Nucleus accumbens (tissue), 56 donors: ENCODE measurements at regions not wholly inside any gene's neighbourhood (a gene's known extent, or its start where the extent isn't known, plus 50 kb on each side); places are given as distances from the start of the nearest gene placed in this dataset.
"Not testable (repeated sequence)": the region's sequence is repeated elsewhere in the genome, so short reads cannot be mapped to it uniquely, and the experiment has no call there.

Source experiments
- DNase-seq, 56 donors: peaks; one replicate each; lab custom pipeline; 2025; lab: John Stamatoyannopoulos, UW

DNA sequence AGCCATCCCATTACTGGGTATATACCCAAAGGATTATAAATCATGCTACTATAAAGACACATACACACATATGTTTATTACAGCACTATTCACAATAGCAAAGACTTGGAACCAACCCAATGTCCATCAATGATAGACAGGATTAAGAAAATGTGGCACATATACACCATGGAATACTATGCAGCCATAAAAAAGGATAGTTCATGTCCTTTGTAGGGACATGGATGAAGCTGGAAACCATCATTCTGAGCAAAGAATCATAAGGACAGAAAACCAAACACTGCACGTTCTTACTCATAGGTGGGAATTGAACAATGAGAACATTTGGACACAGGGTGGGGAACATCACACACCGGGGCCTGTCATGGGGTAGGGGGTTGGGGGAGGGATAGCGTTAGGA is 60.3 kb upstream of the NMU start:
- not testable (repeated sequence) for DNase-seq

- no peak for DNase-seq
Measured at GRCh38 chr4:55706541-55706940, 70.4 kb upstream of the NMU start.

- no peak for DNase-seq
Measured at GRCh38 chr4:55707507-55707906, 71.4 kb upstream of the NMU start.

DNA sequence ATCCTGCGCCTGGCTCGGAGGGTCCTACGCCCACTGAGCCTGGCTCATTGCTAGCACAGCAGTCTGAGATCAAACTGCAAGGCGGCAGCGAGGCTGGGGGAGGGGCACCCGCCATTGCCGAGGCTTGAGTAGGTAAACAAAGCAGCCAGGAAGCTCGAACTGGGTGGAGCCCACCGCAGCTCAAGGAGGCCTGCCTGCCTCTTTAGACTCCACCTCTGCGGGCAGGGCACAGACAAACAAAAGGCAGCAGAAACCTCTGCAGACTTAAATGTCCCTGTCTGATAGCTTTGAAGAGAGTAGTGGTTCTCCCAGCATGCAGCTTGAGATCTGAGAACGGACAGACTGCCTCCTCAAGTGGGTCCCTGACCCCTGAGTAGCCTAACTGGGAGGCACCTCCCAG is 71.9 kb upstream of the NMU start:
- DNase-seq = not testable (repeated sequence)

DNA sequence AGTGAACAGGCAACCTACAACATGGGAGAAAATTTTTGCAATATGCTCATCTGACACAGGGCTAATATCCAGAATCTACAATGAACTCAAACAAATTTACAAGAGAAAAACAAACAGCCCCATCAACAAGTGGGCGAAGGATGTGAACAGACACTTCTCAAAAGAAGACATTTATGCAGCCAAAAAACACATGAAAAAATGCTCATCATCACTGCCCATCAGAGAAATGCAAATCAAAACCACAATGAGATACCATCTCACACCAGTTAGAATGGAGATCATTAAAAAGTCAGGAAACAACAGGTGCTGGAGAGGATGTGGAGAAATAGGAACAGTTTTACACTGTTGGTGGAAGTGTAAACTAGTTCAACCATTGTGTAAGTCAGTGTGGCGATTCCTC is 76.7 kb upstream of the NMU start:
- not testable (repeated sequence) for DNase-seq

DNA sequence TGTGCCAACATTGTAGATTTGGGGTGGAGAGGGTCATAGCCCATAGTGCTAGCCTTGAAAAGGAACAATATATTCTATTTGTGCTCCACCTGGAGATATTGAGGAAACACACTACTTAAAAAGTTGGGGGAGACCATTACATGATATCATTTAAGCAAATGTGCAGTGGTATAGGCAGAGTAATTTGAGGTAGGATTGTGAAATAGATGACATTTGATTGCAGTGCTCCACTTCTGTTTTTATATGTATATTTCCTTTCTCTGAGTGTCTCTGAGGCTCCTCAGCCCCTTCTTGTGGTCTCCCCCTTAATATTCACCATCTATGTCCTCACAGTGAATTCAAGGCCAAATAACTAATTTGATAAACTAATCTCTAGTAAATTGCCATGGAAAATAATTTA is 85.6 kb upstream of the NMU start:
- no peak for DNase-seq

DNA sequence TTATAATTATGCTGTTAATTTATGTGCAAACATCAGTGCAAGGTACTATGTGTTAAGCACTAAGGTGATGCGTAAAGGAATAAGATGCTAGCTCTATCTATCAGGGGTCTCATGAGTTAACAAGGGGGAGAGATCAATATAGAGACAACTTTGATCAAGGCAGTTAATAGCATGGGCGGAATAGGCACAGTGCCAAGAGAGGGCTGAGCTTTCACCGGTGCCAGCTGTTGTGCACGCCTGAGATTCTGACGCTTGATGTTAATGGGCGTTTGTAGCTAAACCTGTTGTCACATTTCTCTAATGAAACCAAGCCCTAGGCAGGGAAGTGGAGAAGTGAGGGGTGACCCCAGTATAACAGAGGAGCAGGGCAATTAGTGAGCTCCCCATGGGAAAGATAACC is 86.0 kb upstream of the NMU start:
- no peak for DNase-seq

- no peak for DNase-seq
Measured at GRCh38 chr4:55723403-55723802, 87.3 kb upstream of the NMU start.

DNA sequence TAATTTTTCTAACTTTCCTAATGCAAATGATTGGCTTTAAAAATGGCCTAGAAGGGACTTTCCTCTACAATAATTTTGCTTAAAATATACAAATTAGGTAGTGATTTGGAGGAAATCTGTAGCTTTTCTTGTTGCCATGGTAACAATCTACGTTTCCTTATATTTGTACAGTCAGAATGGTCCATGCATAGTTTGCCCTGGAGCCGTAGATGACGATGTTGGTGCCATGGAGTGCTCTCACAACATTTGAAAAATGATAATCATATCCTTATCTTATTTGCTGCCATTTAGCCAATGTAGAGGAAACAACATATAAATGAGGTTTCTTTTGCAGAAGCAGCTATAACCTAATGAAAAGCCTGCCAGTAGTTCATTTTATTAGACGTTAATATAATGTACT is 89.0 kb upstream of the NMU start:
- no peak for DNase-seq

DNA sequence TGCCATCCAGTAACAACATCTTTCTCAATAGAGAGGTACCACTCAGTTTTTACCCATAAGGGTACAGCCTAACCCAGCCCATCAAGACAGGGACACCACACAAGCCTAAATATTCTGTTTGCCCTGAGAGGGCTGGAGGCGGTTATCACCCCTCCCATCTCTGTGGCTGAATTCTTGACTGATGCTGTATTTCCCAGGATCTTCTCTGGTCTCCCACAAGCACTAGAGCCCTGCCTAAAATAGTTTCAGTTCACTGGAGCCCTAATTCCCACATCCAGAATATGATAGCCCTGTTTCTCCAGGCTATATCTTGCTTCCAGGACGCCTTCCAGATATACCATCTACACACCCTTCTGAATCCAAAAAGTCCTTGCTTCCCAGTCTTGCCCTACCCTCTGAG is 91.6 kb upstream of the NMU start:
- DNase-seq = no peak

- no peak for DNase-seq
Measured at GRCh38 chr4:55729351-55730279, 90.0 kb upstream of the EXOC1L start.

DNA sequence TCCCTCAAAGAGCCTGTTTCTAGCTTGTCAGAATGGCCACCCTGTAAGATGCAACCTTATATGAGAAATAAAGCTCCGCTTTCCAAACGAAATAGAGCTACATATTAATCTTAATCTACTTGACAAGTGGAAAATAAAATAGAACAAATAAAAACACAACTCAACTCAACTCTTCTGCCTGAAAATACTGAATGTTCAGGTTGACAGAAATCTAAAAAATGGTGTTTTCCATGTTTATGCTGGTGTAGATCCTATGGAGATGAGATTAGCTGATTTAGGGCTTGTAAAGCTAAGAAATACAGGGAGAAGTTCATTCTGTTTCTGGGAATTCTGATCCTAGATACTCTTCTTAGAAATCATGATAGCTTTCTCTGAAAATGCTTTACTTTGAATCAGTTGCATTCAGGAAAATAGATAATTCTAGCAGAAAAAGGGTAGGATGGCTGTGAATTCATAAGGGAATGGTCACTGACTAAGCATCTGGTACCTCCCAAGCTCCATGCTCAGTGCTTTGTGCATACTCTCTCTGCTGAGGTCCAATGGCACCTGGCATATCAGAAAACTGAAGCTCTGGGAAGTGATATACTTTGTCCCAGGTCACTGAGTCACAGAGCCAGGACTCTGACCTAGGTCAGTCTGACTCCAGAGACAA is 89.2 kb upstream of the EXOC1L start:
- DNase-seq = no peak

DNA sequence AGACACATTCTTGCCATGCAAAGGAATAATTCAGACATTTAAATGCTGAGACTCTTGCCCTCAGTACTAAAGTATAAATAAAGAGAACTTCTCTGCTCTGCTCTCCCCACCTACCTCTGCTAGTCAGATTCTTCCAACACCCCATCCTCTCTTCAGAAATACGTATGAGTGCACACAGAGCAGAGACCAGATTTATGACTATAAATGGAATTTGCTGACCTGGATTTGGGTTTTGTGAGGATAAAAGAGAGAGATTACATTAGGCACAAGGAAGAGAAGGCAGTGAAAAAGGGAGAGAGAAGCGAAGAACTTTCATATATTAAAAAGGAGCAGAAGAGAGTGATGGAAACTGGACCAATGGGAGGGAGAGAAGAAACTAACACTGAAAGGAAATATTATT is 87.6 kb upstream of the EXOC1L start:
- DNase-seq = no peak

GRCh38 chr4:55732864-55733263 is 86.7 kb upstream of the EXOC1L start:
- no peak for DNase-seq

- no peak for DNase-seq
Measured at GRCh38 chr4:55733932-55734331, 85.7 kb upstream of the EXOC1L start.

DNA sequence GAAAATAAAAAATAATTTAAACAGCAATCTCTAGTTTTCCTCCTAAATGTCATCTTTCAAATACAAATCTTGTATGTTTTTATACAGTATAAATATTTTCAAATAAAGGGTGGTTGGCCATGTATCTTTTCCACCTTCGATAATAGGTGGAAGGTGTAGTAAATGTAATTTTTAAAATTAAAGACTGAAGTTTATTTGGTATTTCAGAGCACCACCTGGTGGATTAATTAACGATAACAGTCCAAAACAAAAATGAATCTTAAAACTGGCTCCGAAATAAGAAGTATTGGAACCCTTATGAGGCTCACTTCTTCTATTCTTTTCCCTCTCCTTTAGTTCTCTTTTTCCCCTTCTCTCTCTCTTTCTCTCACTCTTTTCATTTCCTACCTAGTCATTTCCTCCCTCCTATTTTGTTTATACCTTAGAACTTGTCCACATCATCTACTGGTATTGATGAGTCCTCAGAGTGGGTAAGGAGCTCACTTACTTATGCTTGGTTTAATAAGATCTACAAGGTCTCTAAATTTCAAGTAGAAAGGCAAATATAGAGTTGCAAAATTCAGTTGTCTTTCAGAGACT is 82.9 kb upstream of the EXOC1L start:
- no peak for DNase-seq

- peak in 1 of 56 donors; percentile 1 for DNase-seq
Measured at GRCh38 chr4:55742655-55743202, 76.9 kb upstream of the EXOC1L start.

- no peak for DNase-seq
Measured at GRCh38 chr4:55744369-55744768, 75.2 kb upstream of the EXOC1L start.

DNA sequence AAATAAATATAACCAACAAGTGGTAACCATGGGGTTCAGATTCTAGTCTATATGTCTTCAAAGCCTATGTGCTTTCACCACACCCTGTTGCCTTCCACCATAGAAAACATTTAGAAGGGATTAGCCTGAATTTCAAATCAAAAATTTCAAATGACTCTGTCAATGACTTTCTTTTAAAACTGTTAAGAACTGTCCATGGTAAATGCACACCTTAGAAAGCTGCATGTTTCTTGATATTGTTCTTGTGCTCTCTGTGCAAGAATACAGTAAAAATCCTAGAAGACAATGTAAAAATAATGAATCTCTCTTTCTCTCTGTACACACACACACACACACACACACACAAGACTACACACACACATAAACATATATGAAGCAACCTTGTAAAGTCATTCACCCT is 74.6 kb upstream of the EXOC1L start:
- DNase-seq = no peak

- DNase-seq = no peak
Measured at GRCh38 chr4:55747793-55748192, 71.8 kb upstream of the EXOC1L start.

- DNase-seq = no peak
Measured at GRCh38 chr4:55749666-55750065, 69.9 kb upstream of the EXOC1L start.
